Hematopoietic multipotent progenitor cell (in vitro differentiated cells): ENCODE measurements at regions not wholly inside any gene's neighbourhood (a gene's known extent, or its start where the extent isn't known, plus 50 kb on each side); places are given as distances from the start of the nearest gene placed in this dataset.
"Not testable (repeated sequence)": the region's sequence is repeated elsewhere in the genome, so short reads cannot be mapped to it uniquely, and the experiment has no call there.

Experiments
- DNase-seq, 3 donors: peaks; one replicate each; pipeline ENCODE4 v3.0.0-alpha.2; 2011 to 2015; ENCODE audit warnings: low read depth in 2 of 3, low spot score in 2 of 3

- DNase-seq, result no peak
Observed at GRCh38 chr12:114032801-114033200, 66.7 kb upstream of the RBM19 start.

DNA sequence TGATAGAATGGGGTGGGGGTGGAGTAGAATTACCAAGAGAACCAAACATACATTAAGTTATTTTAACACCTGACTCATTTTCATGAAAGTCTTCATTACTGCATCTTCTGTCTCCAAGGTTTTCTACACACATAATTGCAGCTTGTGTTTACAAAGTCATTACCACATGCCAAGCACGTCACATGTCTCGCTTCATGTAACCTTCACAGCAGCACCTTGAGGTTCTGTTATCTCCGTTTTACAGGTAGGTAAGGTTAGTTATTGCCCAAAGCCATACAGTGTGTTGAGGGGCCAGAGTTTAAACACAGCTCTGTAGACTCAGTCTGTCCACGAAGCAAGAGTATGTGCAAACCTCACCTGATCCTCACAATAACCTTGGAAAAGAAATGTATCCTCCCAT lies 64.3 kb upstream of the RBM19 start:
- DNase-seq, result no peak

DNA sequence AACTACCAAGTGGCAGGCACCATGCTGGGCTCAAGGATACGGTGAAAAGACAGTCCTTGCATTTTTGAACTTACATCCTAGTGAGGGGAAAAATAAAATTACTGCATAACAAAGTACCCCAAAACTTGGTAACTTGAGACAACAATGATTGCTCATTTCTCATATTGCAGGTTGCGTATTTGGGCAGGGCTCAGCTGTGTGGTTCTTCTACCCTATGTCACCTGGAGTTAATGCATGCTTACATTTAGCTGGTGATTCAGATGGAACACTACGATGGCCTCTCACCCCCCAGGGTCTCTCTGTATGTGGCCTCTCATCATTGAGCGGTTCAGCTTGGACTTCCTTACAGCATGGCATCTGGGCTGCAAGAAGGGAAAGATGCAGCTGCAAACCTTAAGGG lies 60.7 kb upstream of the RBM19 start:
- DNase-seq, result no peak

DNA sequence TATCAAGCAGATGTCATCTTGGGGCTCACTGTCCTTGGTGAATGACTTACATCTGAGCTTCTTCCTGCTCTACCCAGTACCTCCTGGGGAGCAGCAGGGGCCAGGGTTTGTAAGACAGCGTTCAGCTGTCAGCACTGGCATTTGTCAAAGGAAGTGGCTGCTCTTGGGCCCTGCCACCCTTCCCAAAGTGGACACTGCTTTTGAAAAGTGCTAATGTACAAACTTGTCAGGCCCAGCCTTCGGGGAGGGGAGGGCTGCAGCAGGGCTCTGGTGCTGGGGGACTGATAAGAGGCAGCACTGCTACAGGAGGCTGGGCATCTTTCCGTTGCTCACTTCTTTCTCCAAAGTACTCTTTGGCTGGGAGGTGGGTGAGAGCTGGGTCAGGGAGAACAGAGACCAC lies 59.8 kb upstream of the RBM19 start:
- no peak for DNase-seq

DNA sequence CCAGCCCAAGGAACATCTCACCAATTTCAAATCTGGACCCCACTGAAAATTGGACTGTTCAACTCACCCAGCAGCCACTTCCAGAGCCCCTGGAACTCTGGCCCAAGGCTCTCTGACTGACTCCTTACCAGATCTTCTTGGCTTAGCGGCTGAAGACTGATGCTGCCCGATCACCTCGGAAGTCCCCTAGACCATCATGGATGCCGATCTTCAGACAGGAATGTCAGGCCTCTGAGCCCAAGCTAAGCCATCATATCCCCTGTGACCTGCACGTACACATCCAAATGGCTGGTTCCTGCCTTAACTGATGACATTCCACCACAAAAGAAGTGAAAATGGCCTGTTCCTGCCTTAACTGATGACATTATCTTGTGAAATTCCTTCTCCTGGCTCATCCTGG lies 56.0 kb upstream of the RBM19 start:
- DNase-seq, result not testable (repeated sequence)

GRCh38 chr12:114018669-114019068 lies 52.5 kb upstream of the RBM19 start:
- DNase-seq, result no peak
